ENCODE measurements at regions not wholly inside any gene's neighbourhood (a gene's known extent, or its start where the extent isn't known, plus 50 kb on each side); places are given as distances from the start of the nearest gene placed in this dataset.

- Histone ChIP-seq H3K27me3 (no peaks in the 10 kb centered on the region), H3K27ac (no peak overlapping the region), H3K36me3 (no peaks in the 10 kb centered on the region), H3K4me1 (no peaks in the 10 kb centered on the region), H3K9me3 (no peaks in the 10 kb centered on the region), H3K4me3 (no peak overlapping the region)
- intact Hi-C loops (cut with DNase I; ENCODE audit: low total_unique reads), result no loop called here
- no peak for DNase-seq
- TF ChIP-seq POLR2A (IDR thresholded peaks at IDR 0.05) (no peak), CTCF (IDR thresholded peaks at IDR 0.05) (no peak)
Observed at GRCh38 chr2:207248702-207249377, 83.1 kb upstream of the KLF7 start.

GRCh38 chr2:207251022-207251421 lies 85.3 kb upstream of the KLF7 start:
- no peak overlapping the region for H3K27ac ChIP-seq
- no peaks in the 10 kb centered on the region for H3K36me3 ChIP-seq
- no peaks in the 10 kb centered on the region for H3K27me3 ChIP-seq
- TF ChIP-seq CTCF (IDR thresholded peaks at IDR 0.05) (no peak), POLR2A (IDR thresholded peaks at IDR 0.05) (no peak)
- no peak for DNase-seq
- H3K4me3 ChIP-seq, result no peak overlapping the region
- H3K4me1 ChIP-seq, result no peaks in the 10 kb centered on the region
- no peaks in the 10 kb centered on the region for H3K9me3 ChIP-seq
- intact Hi-C loops (cut with DNase I; ENCODE audit: low total_unique reads), result no loop called here

- no peak for DNase-seq
- H3K36me3 ChIP-seq, result no peaks in the 10 kb centered on the region
- intact Hi-C loops (cut with DNase I; ENCODE audit: low total_unique reads), result no loop called here
- TF ChIP-seq CTCF (IDR thresholded peaks at IDR 0.05) (no peak), POLR2A (IDR thresholded peaks at IDR 0.05) (no peak)
- no peaks in the 10 kb centered on the region for H3K27me3 ChIP-seq
- H3K9me3 ChIP-seq, result no peaks in the 10 kb centered on the region
- H3K27ac ChIP-seq, result no peak overlapping the region
- H3K4me3 ChIP-seq, result no peak overlapping the region
- no peaks in the 10 kb centered on the region for H3K4me1 ChIP-seq
Observed at GRCh38 chr2:207251573-207252192, 85.9 kb upstream of the KLF7 start.

GRCh38 chr2:207252416-207252815 lies 86.7 kb upstream of the KLF7 start:
- intact Hi-C loops (cut with DNase I; ENCODE audit: low total_unique reads), result no loop called here
- no peaks in the 10 kb centered on the region for H3K4me1 ChIP-seq
- no peak overlapping the region for H3K27ac ChIP-seq

More at GRCh38 chr2:207252416-207252815, 86.7 kb upstream of the KLF7 start:
- no peak overlapping the region for H3K4me3 ChIP-seq
- no peaks in the 10 kb centered on the region for H3K27me3 ChIP-seq
- H3K36me3 ChIP-seq, result no peaks in the 10 kb centered on the region
- DNase-seq, result no peak
- TF ChIP-seq CTCF (IDR thresholded peaks at IDR 0.05), result no peak
- TF ChIP-seq POLR2A (IDR thresholded peaks at IDR 0.05), result no peak
- H3K9me3 ChIP-seq, result no peaks in the 10 kb centered on the region

Data from uterus (tissue), 3 donors.